ENCODE measurements at regions not wholly inside any gene's neighbourhood (a gene's known extent, or its start where the extent isn't known, plus 50 kb on each side); places are given as distances from the start of the nearest gene placed in this dataset.

DNA sequence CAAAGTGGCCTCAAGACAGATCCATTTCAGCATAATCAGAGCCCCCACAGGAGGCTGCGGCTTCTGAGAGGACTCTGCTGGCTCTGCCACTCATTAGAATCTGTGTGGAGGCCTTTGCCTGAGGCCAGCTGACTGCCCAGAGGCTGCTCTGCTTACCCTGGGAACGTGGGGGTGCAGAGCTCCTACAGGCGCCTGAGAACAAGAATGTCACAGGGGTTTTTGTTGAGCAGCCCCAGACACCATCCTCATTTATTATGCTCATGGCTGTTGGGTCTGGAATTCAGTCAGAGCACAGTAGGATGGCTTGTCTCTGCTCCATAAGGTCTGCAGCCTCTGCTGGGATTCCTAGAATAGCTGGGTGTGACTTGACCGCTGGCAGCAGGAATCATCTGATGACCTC, 101.8 kb upstream of the GDF10 start:
- intact Hi-C loops (cut with DNase I), result no loop called here
- no peaks in the 10 kb centered on the region for H3K9me3 ChIP-seq
- TF ChIP-seq POLR2AphosphoS5 (IDR thresholded peaks at IDR 0.05; ENCODE audit: insufficient read depth in 1 of 2, low read depth in 1 of 2) (no peak), POLR2A (IDR thresholded peaks at IDR 0.05) (no peak)
- TF ChIP-seq, protein P1, sequence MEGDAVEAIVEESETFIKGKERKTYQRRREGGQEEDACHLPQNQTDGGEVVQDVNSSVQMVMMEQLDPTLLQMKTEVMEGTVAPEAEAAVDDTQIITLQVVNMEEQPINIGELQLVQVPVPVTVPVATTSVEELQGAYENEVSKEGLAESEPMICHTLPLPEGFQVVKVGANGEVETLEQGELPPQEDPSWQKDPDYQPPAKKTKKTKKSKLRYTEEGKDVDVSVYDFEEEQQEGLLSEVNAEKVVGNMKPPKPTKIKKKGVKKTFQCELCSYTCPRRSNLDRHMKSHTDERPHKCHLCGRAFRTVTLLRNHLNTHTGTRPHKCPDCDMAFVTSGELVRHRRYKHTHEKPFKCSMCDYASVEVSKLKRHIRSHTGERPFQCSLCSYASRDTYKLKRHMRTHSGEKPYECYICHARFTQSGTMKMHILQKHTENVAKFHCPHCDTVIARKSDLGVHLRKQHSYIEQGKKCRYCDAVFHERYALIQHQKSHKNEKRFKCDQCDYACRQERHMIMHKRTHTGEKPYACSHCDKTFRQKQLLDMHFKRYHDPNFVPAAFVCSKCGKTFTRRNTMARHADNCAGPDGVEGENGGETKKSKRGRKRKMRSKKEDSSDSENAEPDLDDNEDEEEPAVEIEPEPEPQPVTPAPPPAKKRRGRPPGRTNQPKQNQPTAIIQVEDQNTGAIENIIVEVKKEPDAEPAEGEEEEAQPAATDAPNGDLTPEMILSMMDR (IDR thresholded peaks at IDR 0.05), result no peak
- H3K27me3 ChIP-seq, result no peaks in the 10 kb centered on the region
- H3K27ac ChIP-seq, result no peak overlapping the region
- no peaks in the 10 kb centered on the region for H3K4me1 ChIP-seq
- DNase-seq (ENCODE audit: extremely low spot score in 2 of 2), result no peak
- H3K36me3 ChIP-seq, result no peaks in the 10 kb centered on the region
- no peak overlapping the region for H3K4me3 ChIP-seq

DNA sequence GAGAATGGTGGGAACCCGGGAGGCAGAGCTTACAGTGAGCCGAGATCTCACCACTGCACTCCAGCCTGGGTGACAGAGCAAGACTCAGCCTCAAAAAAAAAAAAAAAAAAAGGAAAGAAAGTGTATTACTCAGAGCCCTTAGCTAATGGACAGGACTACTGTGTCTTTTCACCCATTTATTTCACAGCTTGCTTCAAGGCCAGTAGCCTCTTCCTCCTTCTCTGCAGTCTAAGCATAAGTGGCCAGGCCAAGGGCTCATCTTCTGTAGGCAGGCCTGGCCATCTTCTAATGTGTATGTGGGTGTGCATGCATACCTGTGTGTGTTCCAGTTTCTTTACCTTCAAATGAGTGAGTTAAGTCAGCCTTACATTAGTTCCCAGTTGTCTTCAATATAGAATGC, 94.8 kb upstream of the GDF10 start:
- Histone ChIP-seq H3K4me1 (no peaks in the 10 kb centered on the region), H3K27me3 (no peaks in the 10 kb centered on the region), H3K9me3 (no peaks in the 10 kb centered on the region), H3K36me3 (no peaks in the 10 kb centered on the region), H3K27ac (no peak overlapping the region), H3K4me3 (no peak overlapping the region)
- TF ChIP-seq POLR2A (IDR thresholded peaks at IDR 0.05), result no peak
- TF ChIP-seq, protein P1 (IDR thresholded peaks at IDR 0.05), result no peak
- no peak for TF ChIP-seq POLR2AphosphoS5 (IDR thresholded peaks at IDR 0.05; ENCODE audit: insufficient read depth in 1 of 2, low read depth in 1 of 2)
- intact Hi-C loops (cut with DNase I), result no loop called here
- no peak for DNase-seq (ENCODE audit: extremely low spot score in 2 of 2)

DNA sequence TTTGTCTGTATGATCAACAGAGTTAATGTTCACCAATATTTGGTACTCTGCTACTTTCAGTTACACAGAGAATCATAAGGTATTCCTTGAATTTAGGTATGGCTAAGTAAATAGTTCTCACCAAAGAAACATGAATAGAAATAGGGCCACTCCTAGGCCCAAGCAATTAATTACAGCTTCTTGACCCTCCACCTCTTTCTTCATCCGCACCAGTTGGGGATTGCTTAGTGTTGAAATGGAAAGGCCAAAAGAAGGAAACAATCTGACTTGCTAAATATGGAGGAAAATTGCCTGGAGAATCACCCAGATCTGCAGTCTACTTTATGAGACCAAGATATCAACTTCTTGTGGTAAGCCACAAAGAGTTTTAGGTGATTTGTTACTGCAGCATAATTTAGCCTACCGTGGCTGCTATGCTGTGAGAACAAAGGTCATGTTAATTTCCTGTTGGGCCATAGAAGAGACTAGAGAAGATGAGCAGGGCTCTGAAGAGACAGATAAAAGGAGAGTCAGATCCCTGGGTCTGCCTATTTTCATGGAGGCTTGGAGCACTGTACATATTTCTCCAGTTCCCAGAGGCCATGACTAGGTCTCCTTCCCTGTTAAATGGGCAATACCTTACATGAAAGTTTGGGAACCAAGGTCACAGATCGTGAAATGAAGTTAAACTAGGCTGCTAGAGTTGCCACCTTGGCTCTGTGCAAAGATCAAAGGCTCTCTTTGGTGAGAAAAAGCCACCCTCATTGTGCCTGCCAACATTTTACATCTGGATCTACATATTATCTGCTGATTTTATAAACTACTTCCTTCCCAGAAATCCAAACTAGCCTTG, 93.3 kb upstream of the GDF10 start:
- no peak for DNase-seq (ENCODE audit: extremely low spot score in 2 of 2)
- Histone ChIP-seq H3K4me1 (no peaks in the 10 kb centered on the region), H3K27me3 (no peaks in the 10 kb centered on the region), H3K27ac (no peak overlapping the region), H3K9me3 (no peaks in the 10 kb centered on the region), H3K4me3 (no peak overlapping the region), H3K36me3 (no peaks in the 10 kb centered on the region)
- intact Hi-C loops (cut with DNase I), result no loop called here
- TF ChIP-seq POLR2AphosphoS5 (IDR thresholded peaks at IDR 0.05; ENCODE audit: insufficient read depth in 1 of 2, low read depth in 1 of 2) (no peak), POLR2A (IDR thresholded peaks at IDR 0.05) (no peak)
- TF ChIP-seq, protein P1 (IDR thresholded peaks at IDR 0.05), result no peak

GRCh38 chr10:47207281-47207615, 92.7 kb upstream of the GDF10 start:
- H3K9me3 ChIP-seq, result no peaks in the 10 kb centered on the region
- H3K4me3 ChIP-seq, result no peak overlapping the region
- no peaks in the 10 kb centered on the region for H3K4me1 ChIP-seq
- H3K27me3 ChIP-seq, result no peaks in the 10 kb centered on the region
- no peak overlapping the region for H3K27ac ChIP-seq
- TF ChIP-seq POLR2AphosphoS5 (IDR thresholded peaks at IDR 0.05; ENCODE audit: insufficient read depth in 1 of 2, low read depth in 1 of 2) (no peak), POLR2A (IDR thresholded peaks at IDR 0.05) (no peak)
- TF ChIP-seq, protein P1 (IDR thresholded peaks at IDR 0.05), result no peak
- DNase-seq (ENCODE audit: extremely low spot score in 2 of 2), result no peak
- intact Hi-C loops (cut with DNase I), result no loop called here
- H3K36me3 ChIP-seq, result no peaks in the 10 kb centered on the region

GRCh38 chr10:47207894-47208469, 92.0 kb upstream of the GDF10 start:
- Histone ChIP-seq H3K27me3 (no peaks in the 10 kb centered on the region), H3K4me1 (no peaks in the 10 kb centered on the region), H3K4me3 (no peak overlapping the region), H3K36me3 (no peaks in the 10 kb centered on the region), H3K27ac (no peak overlapping the region), H3K9me3 (no peaks in the 10 kb centered on the region)
- intact Hi-C loops (cut with DNase I), result no loop called here
- TF ChIP-seq POLR2A (IDR thresholded peaks at IDR 0.05), result no peak
- TF ChIP-seq POLR2AphosphoS5 (IDR thresholded peaks at IDR 0.05; ENCODE audit: insufficient read depth in 1 of 2, low read depth in 1 of 2), result no peak
- TF ChIP-seq, protein P1 (IDR thresholded peaks at IDR 0.05), result no peak
- no peak for DNase-seq (ENCODE audit: extremely low spot score in 2 of 2)

Data from vagina (tissue), 2 donors.